SK-N-SH (cell line): ENCODE measurements at regions not wholly inside any gene's neighbourhood (a gene's known extent, or its start where the extent isn't known, plus 50 kb on each side); places are given as distances from the start of the nearest gene placed in this dataset.

Experiments
- CTCF ChIA-PET: fragments of 300-600, 350-600 bp; formaldehyde crosslinking; extraction: SDS; loops from one replicate; lab custom pipeline; 2021; lab: Yijun Ruan, JAX
- POLR2A ChIA-PET: fragments of 350-600 bp; sonication (Branson Sonifier 250); formaldehyde crosslinking; extraction: SDS; loops from one replicate; lab custom pipeline; 2020; ENCODE audit warnings: antibody characterized with exemption, inconsistent platforms; lab: Yijun Ruan, JAX
- DNase-seq: peaks from one replicate; pipeline ENCODE4 v3.0.0; 2012
- H2AFZ ChIP-seq: fragments of 200-600 bp; sonication (generic); 2 replicates; pipeline ENCODE4 v1.8.1; 2016; ENCODE audit warnings: antibody characterized with exemption, mild to moderate bottlenecking, low read depth
- H3F3A ChIP-seq: fragments of 200-600 bp; sonication (generic); replicated peaks from 2 replicates; pipeline ENCODE3; 2016; ENCODE audit warnings: antibody characterized with exemption, mild to moderate bottlenecking; ENCODE audit not compliant: insufficient read depth
- H3K27ac ChIP-seq, 2 experiments: fragments of 200-500 bp in 1 of 2; fragments of 200-600 bp in 1 of 2; sonication (Bioruptor generic) in 1 of 2; sonication (generic), shearing (Covaris generic) in 1 of 2; 2 replicates each; pipeline versions ENCODE4 v1.5.1 to v1.6.1; 2014 to 2016; ENCODE audit warnings: low read depth in 2 of 2, inconsistent platforms in 1 of 2, low read length in 1 of 2, mild to moderate bottlenecking in 1 of 2, mixed read lengths in 1 of 2
- H3K27me3 ChIP-seq: fragments of 200-600 bp; sonication (generic), shearing (Covaris generic); 2 replicates; pipeline ENCODE4 v1.6.1; 2016; ENCODE audit warnings: mixed run types; ENCODE audit not compliant: insufficient read depth
- H3K36me3 ChIP-seq, 2 experiments: fragments of 200-500 bp in 1 of 2; fragments of 200-600 bp in 1 of 2; sonication (Bioruptor generic) in 1 of 2; sonication (generic) in 1 of 2; replicated peaks in 1 of 2; 2 replicates each; pipeline versions ENCODE3 to v1.5.1; 2014 to 2016; ENCODE audit warnings: low read length in 1 of 2, mild to moderate bottlenecking in 1 of 2; ENCODE audit not compliant: insufficient read depth in 2 of 2, control insufficient read depth in 1 of 2
- H3K4me1 ChIP-seq, 2 experiments: fragments of 200-500 bp in 1 of 2; fragments of 200-600 bp in 1 of 2; sonication (Bioruptor generic) in 1 of 2; sonication (generic), shearing (Covaris generic) in 1 of 2; 2 replicates each; pipeline versions ENCODE4 v1.5.1 to v1.6.1; 2014 to 2016; ENCODE audit warnings: low read depth in 1 of 2, low read length in 1 of 2, mixed run types in 1 of 2; ENCODE audit not compliant: insufficient read depth in 2 of 2, control insufficient read depth in 1 of 2
- H3K4me2 ChIP-seq: fragments of 200-600 bp; sonication (generic), shearing (Covaris generic); 2 replicates; pipeline ENCODE4 v1.6.1; 2017; ENCODE audit warnings: mixed run types
- H3K4me3 ChIP-seq, 2 experiments: fragments of 200-500 bp in 1 of 2; fragments of 200-600 bp in 1 of 2; sonication (Bioruptor generic) in 1 of 2; sonication (generic), shearing (Covaris generic) in 1 of 2; 2 replicates each; pipeline versions ENCODE4 v1.5.1 to v1.8.1; 2014 to 2016; ENCODE audit warnings: low read depth in 2 of 2, inconsistent platforms in 1 of 2, low read length in 1 of 2, mild to moderate bottlenecking in 1 of 2, mixed read lengths in 1 of 2, moderate library complexity in 1 of 2
- H3K79me2 ChIP-seq: fragments of 200-600 bp; sonication (generic); 2 replicates; pipeline ENCODE4 v1.8.1; 2017; ENCODE audit warnings: mild to moderate bottlenecking; ENCODE audit not compliant: insufficient read depth
- H3K9ac ChIP-seq: fragments of 200-600 bp; sonication (generic); 2 replicates; pipeline ENCODE4 v1.6.1; 2017; ENCODE audit warnings: mixed run types
- H3K9me2 ChIP-seq: fragments of 200-600 bp; sonication (generic); 2 replicates; pipeline ENCODE4 v1.6.1; 2017; ENCODE audit warnings: mixed run types
- H3K9me3 ChIP-seq: fragments of 200-600 bp; sonication (generic); 2 replicates; pipeline ENCODE4 v1.6.1; 2017; ENCODE audit warnings: mixed run types, mild to moderate bottlenecking, moderate library complexity
- H4K20me1 ChIP-seq: fragments of 200-600 bp; sonication (generic); 2 replicates; pipeline ENCODE4 v1.6.1; 2017; ENCODE audit warnings: mild to moderate bottlenecking, mixed run types; ENCODE audit not compliant: insufficient read depth
- CHD2 ChIP-seq: fragments of 150-350 bp; IDR thresholded peaks from 2 replicates; pipeline ENCODE4 v1.6.1; 2018; ENCODE audit warnings: low read length; ENCODE audit not compliant: partially characterized antibody
- CTCF ChIP-seq: fragments of 200-600 bp; sonication (generic); IDR thresholded peaks from 2 replicates; pipeline ENCODE4 v1.6.1; 2017; ENCODE audit warnings: antibody characterized with exemption, mild to moderate bottlenecking, moderate library complexity
- EP300 ChIP-seq, 2 experiments: IDR thresholded peaks; 2 replicates each; pipeline versions ENCODE4 v1.4.0 to v1.6.1; 2012; ENCODE audit warnings: borderline replicate concordance in 1 of 2, low read depth in 1 of 2, low read length in 1 of 2
- EZH2phosphoT487 ChIP-seq: fragments of 200-600 bp; sonication (generic); IDR thresholded peaks from 2 replicates; pipeline ENCODE4 v1.6.1; 2017; ENCODE audit warnings: low read depth, mixed run types, mild to moderate bottlenecking, antibody characterized with exemption, moderate library complexity, borderline replicate concordance
- MXI1 ChIP-seq: IDR thresholded peaks from 2 replicates; pipeline ENCODE4 v1.6.1; 2012; ENCODE audit warnings: mild to moderate bottlenecking, low read depth, low read length, improper control_type of control experiment
- NFIC ChIP-seq: IDR thresholded peaks from 2 replicates; pipeline ENCODE4 v1.4.0; 2012; ENCODE audit warnings: borderline replicate concordance
- NRF1 ChIP-seq: IDR thresholded peaks from 2 replicates; pipeline ENCODE4 v1.6.1; 2012; ENCODE audit warnings: low read depth, mild to moderate bottlenecking, low read length
- POLR2AphosphoS5 ChIP-seq: IDR thresholded peaks from 2 replicates; pipeline ENCODE4 v1.6.1; 2012; ENCODE audit warnings: low read depth, low read length
- RAD21 ChIP-seq: IDR thresholded peaks from 2 replicates; pipeline ENCODE4 v1.6.1; 2012; ENCODE audit warnings: mild to moderate bottlenecking, low read length
- RCOR1 ChIP-seq: fragments of 150-350 bp; IDR thresholded peaks from 2 replicates; pipeline ENCODE4 v1.6.1; 2017; ENCODE audit warnings: antibody characterized with exemption, low read length
- RFX5 ChIP-seq: IDR thresholded peaks from 2 replicates; pipeline ENCODE4 v1.6.1; 2012; ENCODE audit warnings: mild to moderate bottlenecking, improper control_type of control experiment, low read length
- RXRA ChIP-seq: IDR thresholded peaks from 2 replicates; pipeline ENCODE4 v1.4.0; 2012; ENCODE audit warnings: low read depth, mild to moderate bottlenecking, borderline replicate concordance
- SIN3A ChIP-seq: IDR thresholded peaks from 2 replicates; pipeline ENCODE4 v1.6.1; 2012; ENCODE audit warnings: low read depth, mild to moderate bottlenecking, low read length, moderate library complexity, borderline replicate concordance
- TCF12 ChIP-seq: IDR thresholded peaks from 2 replicates; pipeline ENCODE4 v1.4.0; 2012
- TEAD4 ChIP-seq: IDR thresholded peaks from 2 replicates; pipeline ENCODE4 v1.4.0; 2012; ENCODE audit warnings: mild to moderate bottlenecking, borderline replicate concordance; ENCODE audit not compliant: insufficient read depth
- USF2 ChIP-seq: fragments of 150-350 bp; IDR thresholded peaks from 2 replicates; pipeline ENCODE4 v1.6.1; 2017; ENCODE audit warnings: antibody characterized with exemption, low read length, low read depth, borderline replicate concordance
- ZBTB33 ChIP-seq: IDR thresholded peaks from 2 replicates; pipeline ENCODE4 v1.4.0; 2012; ENCODE audit warnings: low read depth, borderline replicate concordance
- WGBS: methylation state at CpG from one replicate; pipeline ENCODE4 v1.1.6; 2017; ENCODE audit warnings: low lambda C conversion rate; 5-methylcytosine and 5-hydroxymethylcytosine counted together
- TF ChIP-seq, protein P1 (sequence below): IDR thresholded peaks from 2 replicates; pipeline ENCODE4 v1.4.0; 2012; ENCODE audit warnings: low read depth, borderline replicate concordance

DNA sequence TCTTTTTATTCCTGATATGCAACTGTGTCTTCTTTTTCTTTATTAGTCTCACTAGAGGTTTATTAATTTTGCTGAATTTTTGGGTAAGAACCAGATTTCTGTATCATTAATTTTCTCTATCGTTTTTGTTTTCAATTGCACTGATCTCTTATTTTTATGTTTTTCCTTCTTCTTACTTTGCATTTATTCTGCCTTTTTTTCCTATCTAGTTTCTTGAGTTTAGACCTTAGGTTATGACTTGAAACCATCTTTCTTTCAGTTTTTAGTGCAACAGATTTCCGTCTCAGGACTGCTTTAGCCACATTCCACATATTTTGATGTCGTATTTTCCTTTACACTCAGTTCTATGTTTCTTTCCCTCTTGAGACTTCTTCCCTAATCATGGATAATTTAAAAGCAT is 56.6 kb downstream of the IARS1 start:
- H3K9ac ChIP-seq: no peak overlapping the region
- peaks cover 15% of the 10 kb centered on the region for H3F3A ChIP-seq
- no peak overlapping the region for H3K27ac ChIP-seq
- H3K9me2 ChIP-seq: no peaks in the 10 kb centered on the region
- CTCF ChIA-PET: interaction anchor here (3.9 kb wide), 1 partner anchor 98 kb away, joined by 29 read pairs; no protein-coding TSS in a partner anchor
- no peaks in the 10 kb centered on the region for H4K20me1 ChIP-seq
- TF ChIP-seq EP300 (IDR thresholded peaks at IDR 0.05; ENCODE audit: borderline replicate concordance in 1 of 2, low read depth in 1 of 2, low read length in 1 of 2) (no peak), RXRA (no peak), CHD2 (no peak), EZH2phosphoT487 (no peak), RAD21 (no peak), USF2 (no peak), RFX5 (no peak), MXI1 (no peak), SIN3A (no peak)
- TF ChIP-seq, protein P1, sequence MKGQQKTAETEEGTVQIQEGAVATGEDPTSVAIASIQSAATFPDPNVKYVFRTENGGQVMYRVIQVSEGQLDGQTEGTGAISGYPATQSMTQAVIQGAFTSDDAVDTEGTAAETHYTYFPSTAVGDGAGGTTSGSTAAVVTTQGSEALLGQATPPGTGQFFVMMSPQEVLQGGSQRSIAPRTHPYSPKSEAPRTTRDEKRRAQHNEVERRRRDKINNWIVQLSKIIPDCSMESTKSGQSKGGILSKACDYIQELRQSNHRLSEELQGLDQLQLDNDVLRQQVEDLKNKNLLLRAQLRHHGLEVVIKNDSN: no peak
- no peaks in the 10 kb centered on the region for H3K27me3 ChIP-seq
- no peaks in the 10 kb centered on the region for H3K79me2 ChIP-seq
- H2AFZ ChIP-seq: no peak overlapping the region
- no peak overlapping the region for H3K4me3 ChIP-seq
- POLR2A ChIA-PET: no interaction called here
- no peak overlapping the region for H3K4me2 ChIP-seq
- no peaks in the 10 kb centered on the region for H3K9me3 ChIP-seq
- no peak for DNase-seq
- WGBS: 97% methylated on average over 3 of the region's 3 CpGs
- no peaks in the 10 kb centered on the region for H3K4me1 ChIP-seq
- peaks cover 58 to 95% of the 10 kb centered on the region in 2 experiments for H3K36me3 ChIP-seq

DNA sequence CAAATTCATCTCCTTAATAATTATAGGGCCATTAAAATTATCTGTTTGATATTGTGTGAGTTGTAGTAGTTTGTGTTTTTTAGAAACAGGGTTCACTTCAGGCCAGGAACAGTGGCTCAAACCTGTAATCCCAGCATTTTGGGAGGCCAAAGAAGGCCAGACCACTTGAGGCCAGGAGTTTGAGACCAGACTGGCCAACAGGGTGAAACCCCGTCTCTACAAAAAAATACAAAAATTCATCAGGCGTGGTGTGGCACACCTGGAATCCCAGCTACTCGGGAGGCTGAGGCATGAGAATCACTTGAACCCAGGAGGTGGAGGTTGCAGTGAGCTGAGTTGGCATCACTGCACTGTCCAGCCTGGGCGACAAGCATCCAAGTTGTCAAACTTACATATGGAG is 57.0 kb downstream of the IARS1 start:
- no peaks in the 10 kb centered on the region for H3K79me2 ChIP-seq
- H3K27me3 ChIP-seq: no peaks in the 10 kb centered on the region
- WGBS: 95% methylated on average over 4 of the region's 4 CpGs
- peaks cover 15% of the 10 kb centered on the region for H3F3A ChIP-seq
- H3K4me1 ChIP-seq: no peaks in the 10 kb centered on the region
- no peak overlapping the region for H3K27ac ChIP-seq
- CTCF ChIA-PET: interaction anchor here (3.9 kb wide), 1 partner anchor 97 kb away, joined by 29 read pairs; no protein-coding TSS in a partner anchor
- TF ChIP-seq NRF1 (no peak), TEAD4 (no peak), POLR2AphosphoS5 (no peak), ZBTB33 (no peak), TCF12 (no peak), CHD2 (no peak), CTCF (no peak), NFIC (no peak), RCOR1 (no peak), USF2 (no peak)
- TF ChIP-seq, protein P1: no peak
- TF ChIP-seq, all 33 proteins: peak for 0
- POLR2A ChIA-PET: no interaction called here
- no peaks in the 10 kb centered on the region for H3K9me2 ChIP-seq
- H3K4me2 ChIP-seq: no peak overlapping the region
- no peak for DNase-seq
- H3K9me3 ChIP-seq: no peaks in the 10 kb centered on the region
- H3K4me3 ChIP-seq: no peak overlapping the region
- peaks cover 56 to 95% of the 10 kb centered on the region in 2 experiments for H3K36me3 ChIP-seq
- H2AFZ ChIP-seq: no peak overlapping the region
- no peaks in the 10 kb centered on the region for H4K20me1 ChIP-seq
- no peak overlapping the region for H3K9ac ChIP-seq
